GM21786 (cell line): ENCODE measurements at regions not wholly inside any gene's neighbourhood (a gene's known extent, or its start where the extent isn't known, plus 50 kb on each side); places are given as distances from the start of the nearest gene placed in this dataset.
"Not testable (repeated sequence)": the region's sequence is repeated elsewhere in the genome, so short reads cannot be mapped to it uniquely, and the experiment has no call there.

Experiments used
- ATAC-seq: cut with Tn5 transposase; IDR thresholded peaks from one replicate; pipeline ENCODE4 v1.9.1; 2021; ENCODE audit not compliant: unreplicated experiment

GRCh38 chr13:40348096-40348679, 318.3 kb downstream of the FOXO1 start:
- ATAC-seq: no peak

- no peak for ATAC-seq
These were observed 316.0 kb downstream of the FOXO1 start for GRCh38 chr13:40350283-40350992.

GRCh38 chr13:40351537-40352379, 314.7 kb downstream of the FOXO1 start:
- ATAC-seq: no peak

GRCh38 chr13:40352380-40352778, 314.1 kb downstream of the FOXO1 start:
- no peak for ATAC-seq

- ATAC-seq: no peak
These were observed 313.5 kb downstream of the FOXO1 start for GRCh38 chr13:40352802-40353562.

GRCh38 chr13:40355126-40355724, 311.2 kb downstream of the FOXO1 start:
- no peak for ATAC-seq

- ATAC-seq: no peak
These were observed 310.4 kb downstream of the FOXO1 start for GRCh38 chr13:40356011-40356410.

- ATAC-seq: not testable (repeated sequence)
These were observed 310.0 kb downstream of the FOXO1 start for GRCh38 chr13:40356458-40356857.

GRCh38 chr13:40362502-40362901, 303.9 kb downstream of the FOXO1 start:
- no peak for ATAC-seq

GRCh38 chr13:40363653-40364052, 302.8 kb downstream of the FOXO1 start:
- no peak for ATAC-seq

- ATAC-seq: no peak
These were observed 300.3 kb downstream of the FOXO1 start for GRCh38 chr13:40366119-40366518.

GRCh38 chr13:40368127-40368891, 298.1 kb downstream of the FOXO1 start:
- no peak for ATAC-seq

- ATAC-seq: no peak
These were observed 295.8 kb downstream of the FOXO1 start for GRCh38 chr13:40370661-40371060.

- ATAC-seq: no peak
These were observed 294.8 kb downstream of the FOXO1 start for GRCh38 chr13:40371531-40372125.

GRCh38 chr13:40373608-40374007, 292.8 kb downstream of the FOXO1 start:
- ATAC-seq: not testable (repeated sequence)

- no peak for ATAC-seq
These were observed 290.8 kb downstream of the FOXO1 start for GRCh38 chr13:40375489-40376171.

GRCh38 chr13:40376296-40376849, 290.1 kb downstream of the FOXO1 start:
- no peak for ATAC-seq

- no peak for ATAC-seq
These were observed 289.4 kb downstream of the FOXO1 start for GRCh38 chr13:40376867-40377535.
